AG04449 (cell line): ENCODE measurements at regions not wholly inside any gene's neighbourhood (a gene's known extent, or its start where the extent isn't known, plus 50 kb on each side); places are given as distances from the start of the nearest gene placed in this dataset.

Source experiments
- CTCF ChIA-PET: fragments of 350-600 bp; formaldehyde crosslinking; extraction: SDS; loops from one replicate; lab custom pipeline; 2021; ENCODE audit warnings: antibody characterized with exemption; lab: Yijun Ruan, JAX
- POLR2A ChIA-PET: fragments of 400-600, 350-600 bp; formaldehyde crosslinking; extraction: SDS; loops from one replicate; lab custom pipeline; 2020; ENCODE audit warnings: antibody characterized with exemption, inconsistent platforms; lab: Yijun Ruan, JAX
- DNase-seq: peaks from one replicate; pipeline ENCODE4 v3.0.0-alpha.2; 2010; ENCODE audit warnings: low read depth, low spot score
- H3K4me3 ChIP-seq: 2 replicates; pipeline ENCODE4 v1.5.1; 2011; ENCODE audit warnings: low read depth, mild to moderate bottlenecking, control low read depth, low read length
- CTCF ChIP-seq: IDR thresholded peaks from one replicate; pipeline ENCODE4 v1.5.1; 2011; ENCODE audit warnings: mild to moderate bottlenecking, moderate library complexity, low read length, control low read depth, inconsistent platforms; ENCODE audit not compliant: insufficient read depth; ENCODE audit errors: missing control alignments

GRCh38 chr2:14350856-14351255, 281.7 kb upstream of the LRATD1 start:
- no peak overlapping the region for H3K4me3 ChIP-seq
- ChIA-PET POLR2A (no interaction called here), CTCF (no interaction called here)
- no peak for DNase-seq
- no peak for TF ChIP-seq CTCF

- no peak overlapping the region for H3K4me3 ChIP-seq
- DNase-seq: no peak
- no peak for TF ChIP-seq CTCF
- ChIA-PET CTCF (no interaction called here), POLR2A (no interaction called here)
Measured at GRCh38 chr2:14352067-14352466, 280.4 kb upstream of the LRATD1 start.

- TF ChIP-seq CTCF: no peak
- CTCF ChIA-PET: no interaction called here
- DNase-seq: no peak
- POLR2A ChIA-PET: no interaction called here
- H3K4me3 ChIP-seq: no peak overlapping the region
Measured at GRCh38 chr2:14354231-14354630, 278.3 kb upstream of the LRATD1 start.

- no peak overlapping the region for H3K4me3 ChIP-seq
- CTCF ChIA-PET: no interaction called here
- DNase-seq: no peak
- POLR2A ChIA-PET: no interaction called here
- TF ChIP-seq CTCF: no peak
Measured at GRCh38 chr2:14355102-14355501, 277.4 kb upstream of the LRATD1 start.

GRCh38 chr2:14358339-14358738, 274.2 kb upstream of the LRATD1 start:
- no peak for DNase-seq
- POLR2A ChIA-PET: no interaction called here
- CTCF ChIA-PET: no interaction called here
- no peak for TF ChIP-seq CTCF
- H3K4me3 ChIP-seq: no peak overlapping the region

- no peak overlapping the region for H3K4me3 ChIP-seq
- ChIA-PET CTCF (no interaction called here), POLR2A (no interaction called here)
- DNase-seq: no peak
- TF ChIP-seq CTCF: no peak
Measured at GRCh38 chr2:14358774-14359173, 273.7 kb upstream of the LRATD1 start.

- TF ChIP-seq CTCF: no peak
Measured at GRCh38 chr2:14363137-14363536, 269.4 kb upstream of the LRATD1 start.

More at GRCh38 chr2:14363137-14363536, 269.4 kb upstream of the LRATD1 start:
- no peak overlapping the region for H3K4me3 ChIP-seq
- DNase-seq: no peak
- POLR2A ChIA-PET: no interaction called here
- CTCF ChIA-PET: no interaction called here
